OCI-M2 (cell line): ENCODE measurements at regions not wholly inside any gene's neighbourhood (a gene's known extent, or its start where the extent isn't known, plus 50 kb on each side); places are given as distances from the start of the nearest gene placed in this dataset.

ENCODE experiments used
- DNase-seq: peaks from one replicate; lab custom pipeline; 2025; ENCODE audit not compliant: unreplicated experiment; lab: John Stamatoyannopoulos, UW

- no peak for DNase-seq
Observed at GRCh38 chr2:55102056-55102812, 52.0 kb upstream of the RTN4 start.

GRCh38 chr2:55101466-55101865, 51.2 kb upstream of the RTN4 start:
- no peak for DNase-seq

DNA sequence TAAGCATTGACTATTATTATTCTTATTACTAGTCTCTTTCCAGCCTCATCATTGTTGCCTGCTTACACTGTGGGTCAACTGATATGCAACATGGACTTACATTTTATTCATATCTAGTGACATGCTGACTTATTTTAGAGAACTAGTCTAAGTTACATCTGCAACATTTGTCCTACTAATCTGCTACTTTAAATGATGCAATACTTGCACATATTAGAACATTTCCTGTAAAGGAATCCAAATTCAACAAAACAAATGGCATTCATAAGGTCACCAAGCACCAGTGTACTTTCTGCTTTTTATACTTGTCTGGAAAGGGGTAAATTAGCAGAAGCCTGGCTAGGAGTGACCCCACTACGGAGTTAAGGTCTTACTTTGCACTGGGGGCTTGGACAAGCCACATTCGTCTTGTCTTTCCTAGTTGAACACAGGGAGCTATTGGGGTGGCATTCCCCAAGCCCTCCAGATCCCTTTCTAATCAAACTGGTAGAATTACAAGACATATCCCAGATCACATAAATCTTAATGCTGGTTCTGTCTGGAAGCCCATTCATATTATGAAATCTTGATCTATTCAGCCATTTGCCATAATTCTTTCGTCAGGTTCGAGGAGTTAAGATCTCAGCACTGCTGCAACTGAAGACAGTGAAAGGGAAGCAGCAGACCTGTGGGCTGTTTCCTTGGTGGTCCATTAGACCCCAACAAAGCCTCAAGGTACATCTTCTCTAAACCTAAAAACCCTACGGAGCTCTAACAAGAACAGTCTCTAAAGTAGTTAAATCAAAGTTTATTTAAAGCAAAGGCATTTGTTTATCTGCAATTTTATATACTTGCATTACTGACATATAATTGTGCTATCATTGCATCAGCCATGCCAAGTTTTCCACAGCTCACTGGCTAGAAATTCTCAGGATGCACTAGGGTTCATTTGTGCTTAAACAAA, 49.9 kb upstream of the RTN4 start:
- no peak for DNase-seq
